ENCODE measurements at regions not wholly inside any gene's neighbourhood (a gene's known extent, or its start where the extent isn't known, plus 50 kb on each side); places are given as distances from the start of the nearest gene placed in this dataset.
"Not testable (repeated sequence)": the region's sequence is repeated elsewhere in the genome, so short reads cannot be mapped to it uniquely, and the experiment has no call there.

DNA sequence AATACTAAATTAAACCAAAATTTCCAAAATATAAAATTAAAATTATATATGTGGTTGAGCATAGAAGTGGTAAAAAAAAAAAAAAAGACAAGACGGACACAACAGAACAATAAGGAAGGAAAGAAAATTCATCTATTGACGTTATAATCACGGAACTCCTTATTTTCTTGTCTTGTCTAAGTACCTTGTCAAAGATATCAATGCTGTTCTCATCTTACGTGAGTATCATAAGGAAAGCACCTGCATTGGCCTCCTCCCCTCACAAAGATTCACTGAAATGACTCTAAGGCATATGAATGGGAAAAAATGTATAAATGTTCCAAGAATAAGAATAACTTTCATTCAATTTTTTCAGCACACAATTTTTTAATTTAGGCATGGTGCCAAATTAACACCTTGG lies 135.4 kb downstream of the PPP1R3A start:
- no peak for DNase-seq

DNA sequence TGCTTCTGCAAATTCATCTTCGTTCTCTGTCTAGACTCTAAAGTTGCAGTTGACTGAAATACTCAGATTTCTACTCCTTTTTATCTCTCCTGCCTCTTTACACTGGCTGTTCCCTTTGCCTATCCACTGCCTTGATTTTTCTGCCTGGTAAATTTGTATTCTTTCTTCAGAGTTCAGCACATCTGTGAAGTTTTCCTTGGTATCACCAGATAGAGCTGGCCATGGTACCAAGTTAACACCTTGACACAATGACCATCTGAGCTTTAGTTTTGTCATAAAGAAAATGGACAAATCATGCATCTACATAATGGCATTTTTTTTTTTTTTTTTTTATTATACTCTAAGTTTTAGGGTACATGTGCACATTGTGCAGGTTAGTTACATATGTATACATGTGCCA lies 143.0 kb downstream of the PPP1R3A start:
- DNase-seq, result no peak

DNA sequence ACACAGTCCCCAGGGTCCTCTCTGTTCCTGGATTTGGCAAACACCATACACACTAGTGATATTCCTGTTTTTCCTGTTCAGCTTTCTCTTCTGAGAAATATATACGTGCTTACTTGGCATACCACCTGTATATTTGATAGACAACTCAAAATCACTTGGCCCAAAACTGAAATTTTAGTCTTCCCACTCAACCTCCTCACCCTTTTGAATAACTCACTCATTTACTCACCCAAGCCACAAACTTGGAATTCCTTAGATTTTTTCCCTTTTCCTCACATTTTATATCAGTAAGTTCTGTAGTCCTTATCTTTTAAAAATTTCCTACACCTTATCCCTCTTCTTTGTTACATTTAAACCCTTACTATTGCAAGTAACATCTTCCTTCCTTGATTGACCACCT lies 143.4 kb downstream of the PPP1R3A start:
- DNase-seq, result no peak

DNA sequence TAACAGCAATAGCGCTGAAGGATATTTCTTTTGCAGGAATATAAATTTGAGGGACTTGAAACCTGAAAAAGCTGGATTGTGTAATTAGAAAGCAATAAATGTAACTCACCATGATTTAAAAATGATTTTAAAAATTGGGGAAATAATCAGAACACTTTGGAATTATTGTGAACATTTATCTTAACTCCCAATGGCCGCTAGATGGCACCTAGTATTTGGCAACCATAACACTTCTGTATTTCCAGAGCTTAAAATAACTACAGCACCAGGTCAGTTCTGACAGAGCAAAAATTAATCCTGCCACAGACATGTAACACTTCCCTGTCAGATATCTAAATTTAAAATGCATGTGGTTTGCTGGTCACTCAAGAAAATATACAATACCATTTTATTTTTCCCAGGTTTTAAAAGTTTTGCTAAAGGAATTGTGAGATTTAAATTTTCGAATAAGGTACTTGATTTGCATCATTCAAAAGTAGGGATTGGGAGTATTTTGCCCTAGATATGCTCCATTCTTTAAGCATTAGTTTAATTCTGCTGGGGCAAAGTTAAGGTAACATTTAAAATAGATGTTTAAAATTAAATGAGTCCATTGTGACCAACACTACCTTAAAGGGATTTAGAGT lies 144.5 kb downstream of the PPP1R3A start:
- no peak for DNase-seq

DNA sequence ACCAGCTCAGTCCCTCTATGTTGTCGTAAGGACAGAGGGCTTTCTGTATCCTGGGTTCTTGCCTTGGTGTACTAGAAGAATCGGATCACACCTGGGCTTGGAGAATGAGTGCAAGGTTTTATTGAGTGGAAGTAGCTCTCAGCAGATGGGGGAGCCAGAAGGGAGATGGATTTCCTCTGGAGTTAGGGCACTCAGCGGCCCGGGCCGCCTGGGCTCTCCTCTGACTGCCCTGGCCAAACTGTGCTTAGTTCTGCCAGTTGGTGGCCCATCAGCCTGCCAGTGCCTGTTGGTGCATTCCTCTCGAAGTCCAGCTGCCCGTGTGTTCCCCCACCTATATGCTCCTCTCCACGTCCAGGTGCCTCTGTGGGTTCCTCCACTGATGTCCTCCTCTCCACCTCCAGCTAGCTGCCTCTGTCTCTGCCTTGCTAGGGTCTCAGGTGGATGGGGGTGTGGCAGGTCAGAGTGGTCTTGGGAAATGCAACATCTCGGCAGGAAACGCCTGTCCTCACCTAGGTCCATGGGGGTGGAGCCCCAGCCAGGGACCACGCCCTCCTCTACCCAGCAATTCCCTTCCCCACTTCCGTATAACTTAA lies 148.6 kb downstream of the PPP1R3A start:
- DNase-seq, result no peak

DNA sequence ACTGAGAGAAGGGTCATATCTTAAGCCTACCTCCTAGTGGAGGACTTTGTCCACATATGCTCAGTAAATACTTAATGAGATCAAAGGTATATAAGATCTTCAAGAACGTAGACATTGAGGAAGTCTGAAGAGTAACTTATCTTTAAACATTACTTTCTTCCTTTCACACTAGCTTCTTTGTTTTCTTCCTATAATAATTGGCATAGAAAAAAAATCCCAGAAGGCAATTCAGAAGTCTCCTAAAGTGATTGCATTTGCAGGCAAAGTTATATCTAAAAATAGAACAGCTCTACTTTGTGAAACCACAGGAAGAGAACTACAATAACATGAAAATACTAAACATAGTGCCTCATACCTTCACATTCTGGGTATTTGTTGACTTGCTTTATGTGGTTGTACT lies 150.4 kb downstream of the PPP1R3A start:
- DNase-seq, result no peak

DNA sequence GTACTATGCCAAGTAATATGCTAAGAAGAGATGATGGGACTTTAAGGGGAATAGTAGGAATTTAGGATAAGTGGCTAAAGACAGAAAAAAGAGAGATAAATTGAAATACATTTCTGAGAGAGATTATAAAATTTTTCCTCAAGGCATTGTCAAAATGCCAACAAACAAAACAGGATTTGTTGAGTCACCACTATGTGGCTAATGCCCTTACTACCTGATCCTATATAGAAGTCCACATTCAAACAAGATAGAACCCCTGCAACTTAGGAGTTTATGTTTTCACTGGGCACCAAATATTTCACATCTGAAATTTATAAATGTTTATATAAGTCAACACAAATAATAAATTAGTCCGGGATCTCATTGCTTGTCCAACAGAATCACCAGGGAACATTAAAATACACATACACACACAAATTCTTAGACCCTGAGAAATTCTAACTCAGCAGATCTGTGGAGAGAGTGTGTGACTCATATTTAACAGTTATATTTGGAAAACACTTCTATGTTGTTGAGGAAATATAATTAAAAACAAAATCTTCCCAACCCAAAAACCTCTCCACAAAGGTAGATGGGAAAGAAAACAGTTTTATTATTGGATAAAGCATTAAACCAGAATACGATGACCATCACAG lies 154.3 kb downstream of the PPP1R3A start:
- no peak for DNase-seq

DNA sequence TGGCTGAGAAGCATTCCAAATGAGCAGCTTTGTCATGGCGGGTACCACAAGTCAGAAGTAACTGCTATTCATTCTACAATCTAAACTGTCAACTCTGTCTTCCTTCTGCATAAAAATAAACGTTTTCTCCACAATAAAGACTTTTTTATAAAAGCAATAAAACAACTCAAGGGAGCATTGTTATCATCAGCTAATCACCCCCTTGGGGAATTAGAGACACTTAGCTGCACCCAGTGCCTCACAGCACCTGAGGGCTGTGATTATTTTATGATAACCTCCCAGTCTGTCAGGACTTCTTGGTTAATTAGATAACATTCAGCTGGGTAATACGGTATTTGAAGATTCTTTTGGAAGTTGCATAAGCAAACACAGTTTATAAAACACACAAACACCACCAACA lies 155.6 kb downstream of the PPP1R3A start:
- no peak for DNase-seq

DNA sequence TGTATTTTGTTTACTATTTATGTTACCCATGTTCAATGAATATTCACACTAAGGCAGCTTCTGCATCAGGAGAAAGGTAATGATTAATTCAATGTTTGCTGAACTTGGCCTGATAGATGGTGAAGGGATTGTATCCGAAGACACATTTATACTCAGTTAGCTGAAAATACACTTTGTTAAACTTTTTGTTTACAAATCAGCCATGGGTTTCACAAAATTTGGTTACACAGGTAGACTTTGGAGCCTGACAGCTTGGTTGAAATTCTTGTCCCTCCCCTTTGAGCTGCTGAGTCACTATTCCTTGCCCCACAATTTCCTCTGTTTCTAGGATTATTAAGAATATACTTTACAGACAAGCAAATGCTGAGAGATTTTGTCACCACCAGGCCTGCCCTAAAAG lies 162.6 kb downstream of the PPP1R3A start:
- no peak for DNase-seq

DNA sequence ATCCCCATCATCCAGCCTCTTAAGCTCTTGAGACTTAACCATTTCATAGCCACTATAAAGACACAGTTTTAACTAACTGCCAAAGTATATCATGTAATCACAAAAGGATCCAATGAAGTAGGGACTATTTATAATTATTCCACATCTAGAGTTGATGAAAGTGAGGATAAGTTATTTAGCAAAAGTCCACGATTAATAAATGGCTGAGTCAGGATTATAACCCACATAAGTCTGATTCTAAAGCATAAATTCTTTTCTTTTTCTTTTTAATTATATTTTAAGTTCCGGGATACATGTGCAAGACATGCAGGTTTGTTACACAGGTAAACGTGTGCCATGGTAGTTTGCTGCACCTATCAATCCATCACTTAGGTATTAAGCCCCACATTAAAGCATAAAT lies 166.1 kb downstream of the PPP1R3A start:
- no peak for DNase-seq

DNA sequence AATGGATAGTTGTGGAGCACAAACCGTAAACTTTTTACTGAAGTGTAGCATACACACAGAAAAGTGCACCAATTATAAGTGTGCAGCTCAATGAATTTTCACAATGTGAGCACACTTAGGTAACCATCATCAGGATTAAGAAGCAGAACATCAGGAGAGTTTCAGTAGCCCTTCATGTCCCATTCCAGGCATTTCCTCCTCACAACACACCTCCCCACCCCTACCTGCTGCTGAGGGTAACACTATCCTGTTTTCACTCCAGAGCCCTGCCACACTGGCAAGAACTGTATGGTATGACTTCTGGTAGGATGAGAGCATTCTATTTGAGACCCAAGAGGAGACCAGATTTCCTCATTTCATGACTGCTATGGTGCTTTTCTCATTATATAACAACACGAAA lies 166.5 kb downstream of the PPP1R3A start:
- DNase-seq, result no peak

DNA sequence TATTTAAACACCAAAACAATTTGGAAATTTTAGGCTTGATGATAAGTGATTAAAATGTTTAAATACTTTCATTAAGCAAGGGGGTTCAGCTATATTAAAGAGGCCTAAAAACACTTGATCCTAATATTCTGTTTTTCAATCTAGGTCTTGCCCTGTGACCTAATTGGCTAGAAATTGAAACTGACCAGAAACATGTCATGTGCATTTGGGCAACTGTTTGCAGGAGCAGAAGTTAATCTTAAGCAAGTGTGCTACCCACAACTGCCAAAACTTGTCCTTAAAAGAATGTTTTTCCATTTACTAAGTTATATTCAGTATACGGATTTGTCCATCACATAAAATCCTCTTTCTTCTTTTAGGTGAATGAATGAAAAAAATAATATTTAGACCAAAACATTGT lies 167.3 kb downstream of the PPP1R3A start:
- DNase-seq, result no peak

DNA sequence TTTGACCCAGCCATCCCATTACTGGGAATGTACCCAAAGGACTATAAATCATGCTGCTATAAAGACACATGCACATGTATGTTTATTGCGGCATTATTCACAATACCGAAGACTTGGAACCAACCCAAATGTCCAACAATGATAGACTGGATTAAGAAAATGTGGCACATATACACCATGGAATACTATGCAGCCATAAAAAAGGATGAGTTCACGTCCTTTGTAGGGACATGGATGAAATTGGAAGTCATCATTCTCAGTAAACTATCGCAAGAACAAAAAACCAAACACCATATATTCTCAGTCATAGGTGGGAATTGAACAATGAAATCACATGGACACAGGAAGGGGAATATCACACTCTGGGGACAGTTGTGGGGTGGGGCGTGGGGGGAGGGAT lies 170.4 kb downstream of the PPP1R3A start:
- not testable (repeated sequence) for DNase-seq

DNA sequence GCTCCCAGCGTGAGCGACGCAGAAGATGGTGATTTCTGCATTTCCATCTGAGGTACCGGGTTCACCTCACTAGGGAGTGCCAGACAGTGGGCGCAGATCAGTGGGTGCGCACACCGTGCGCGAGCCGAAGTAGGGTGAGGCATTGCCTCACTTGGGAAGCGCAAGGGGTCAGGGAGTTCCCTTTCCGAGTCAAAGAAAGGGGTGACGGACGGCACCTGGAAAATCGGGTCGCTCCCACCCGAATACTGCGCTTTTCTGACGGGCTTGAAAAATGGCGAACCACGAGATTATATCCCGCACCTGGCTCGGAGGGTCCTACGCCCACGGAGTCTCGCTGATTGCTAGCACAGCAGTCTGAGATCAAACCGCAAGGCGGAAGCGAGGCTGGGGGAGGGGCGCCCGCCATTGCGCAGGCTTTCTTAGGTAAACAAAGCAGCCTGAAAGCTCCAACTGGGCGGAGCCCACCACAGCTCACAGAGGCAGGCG lies 175.8 kb downstream of the PPP1R3A start:
- not testable (repeated sequence) for DNase-seq

DNA sequence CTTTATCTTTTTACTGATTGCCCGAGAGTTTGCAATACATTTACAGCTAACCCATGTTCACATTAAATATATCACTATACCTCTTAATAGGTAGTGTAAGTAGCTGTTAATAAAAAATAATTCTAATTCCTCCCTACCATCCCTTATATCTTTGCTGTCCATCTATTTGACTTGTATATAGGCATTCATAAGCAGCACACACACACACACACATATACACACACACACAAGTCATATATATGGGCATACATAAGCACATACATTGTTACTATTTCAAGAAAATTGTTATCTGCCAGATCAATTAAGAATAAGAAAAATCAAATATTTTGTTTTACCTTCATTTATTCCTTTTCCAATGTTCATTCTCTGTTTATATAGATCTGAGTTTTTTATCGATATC lies 176.4 kb downstream of the PPP1R3A start:
- DNase-seq, result no peak

DNA sequence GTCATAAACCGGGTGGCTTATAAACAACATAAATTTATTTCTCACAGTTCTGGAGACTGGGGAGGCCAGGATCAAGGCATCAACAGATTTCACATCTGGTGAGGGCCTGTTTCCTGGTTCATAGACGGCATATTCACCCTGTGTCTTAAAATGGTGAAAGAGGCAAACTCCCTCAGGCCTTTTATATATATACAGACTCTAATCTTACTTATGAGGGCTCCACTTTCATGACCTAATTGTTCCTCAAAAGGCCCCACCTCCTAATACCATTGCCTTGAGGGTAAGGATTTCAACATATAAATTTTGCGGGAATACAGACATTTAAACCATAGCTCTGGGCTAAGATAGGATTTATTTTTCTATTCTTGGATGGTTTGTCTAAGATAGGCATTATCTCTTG lies 187.2 kb downstream of the PPP1R3A start:
- no peak for DNase-seq

DNA sequence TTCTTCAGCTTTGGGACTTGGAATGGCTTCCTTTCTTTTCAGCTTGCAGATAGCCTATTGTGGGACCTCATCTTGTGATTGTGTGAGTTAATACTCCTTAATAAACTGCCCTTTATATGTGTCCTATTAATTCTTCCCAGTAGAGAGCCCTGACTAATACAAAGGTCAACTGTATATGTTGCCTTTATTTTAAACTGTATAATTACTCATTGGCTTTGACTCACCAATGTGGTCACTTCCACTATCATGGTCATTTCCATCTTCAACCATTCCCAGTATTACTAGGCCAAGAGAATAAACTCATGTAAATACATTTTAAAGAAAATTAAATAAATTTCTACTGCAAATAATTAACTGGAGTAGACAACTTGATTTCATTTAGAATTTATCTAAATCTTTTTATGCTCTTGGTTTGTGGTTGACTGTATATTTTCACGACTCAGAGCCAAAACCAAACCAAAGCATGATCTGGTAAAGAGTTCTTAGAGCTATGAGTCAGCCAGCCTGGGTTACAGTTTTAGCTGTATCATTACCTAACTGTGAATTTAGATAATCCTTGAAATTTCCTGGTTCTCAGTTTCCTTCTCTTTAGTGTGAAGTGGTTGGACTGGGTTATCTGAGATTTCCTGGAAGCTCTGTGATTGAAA lies 188.4 kb downstream of the PPP1R3A start:
- no peak for DNase-seq

DNA sequence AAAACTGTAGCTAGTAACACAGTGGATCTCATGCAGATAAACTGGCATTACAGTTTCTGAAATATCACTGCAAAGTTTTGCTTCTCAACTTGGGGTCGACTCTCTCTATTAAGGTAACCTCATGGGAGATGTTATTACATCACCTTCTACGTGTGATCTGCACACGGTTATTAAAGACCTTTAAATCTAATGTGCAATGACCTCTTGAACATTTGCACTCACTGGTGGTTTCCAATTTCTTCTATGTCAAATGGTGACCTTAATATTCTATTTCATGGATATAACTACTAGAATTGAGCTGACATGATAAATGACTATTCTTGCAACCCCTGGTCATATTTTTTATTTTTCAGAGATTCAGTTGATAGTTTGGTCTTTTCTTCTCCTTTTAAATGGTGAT lies 191.3 kb downstream of the PPP1R3A start:
- DNase-seq, result no peak

DNA sequence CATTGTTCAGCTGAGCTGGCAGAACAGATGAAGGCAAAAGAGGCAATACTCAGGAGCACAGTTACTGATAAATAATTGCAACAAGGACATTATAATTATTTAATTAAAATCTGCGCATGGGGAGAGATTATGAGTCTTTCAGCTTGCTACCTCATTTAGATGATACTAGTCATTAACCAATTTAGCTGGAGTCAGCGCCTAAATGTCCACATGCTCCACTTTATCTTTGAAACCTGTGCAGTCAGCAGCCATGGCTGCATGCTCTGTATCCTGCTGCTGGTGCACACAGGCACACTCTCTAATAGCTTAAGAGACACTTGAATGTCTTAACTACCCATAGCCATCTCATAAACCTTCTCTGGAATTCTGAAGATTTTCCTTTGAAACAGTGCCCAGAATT lies 196.8 kb downstream of the PPP1R3A start:
- DNase-seq, result no peak

DNA sequence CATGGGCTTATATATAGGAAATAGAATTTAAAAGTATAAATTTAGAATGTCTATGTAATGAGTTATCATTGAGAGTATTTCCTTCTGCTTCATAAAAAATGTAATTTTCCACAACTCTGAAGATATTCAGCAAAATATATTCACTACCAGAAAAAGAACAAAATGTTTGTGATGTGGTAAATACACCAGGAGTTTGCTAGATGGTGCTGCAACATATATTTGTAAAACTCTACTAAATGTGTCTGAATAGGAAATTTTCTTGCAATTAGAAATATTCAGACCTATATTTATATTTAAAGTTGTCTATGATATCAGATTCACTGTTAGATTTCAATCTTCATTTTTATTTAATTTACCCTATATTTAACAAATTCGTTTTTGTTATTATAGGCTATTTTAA lies 201.1 kb downstream of the PPP1R3A start:
- DNase-seq, result no peak

DNA sequence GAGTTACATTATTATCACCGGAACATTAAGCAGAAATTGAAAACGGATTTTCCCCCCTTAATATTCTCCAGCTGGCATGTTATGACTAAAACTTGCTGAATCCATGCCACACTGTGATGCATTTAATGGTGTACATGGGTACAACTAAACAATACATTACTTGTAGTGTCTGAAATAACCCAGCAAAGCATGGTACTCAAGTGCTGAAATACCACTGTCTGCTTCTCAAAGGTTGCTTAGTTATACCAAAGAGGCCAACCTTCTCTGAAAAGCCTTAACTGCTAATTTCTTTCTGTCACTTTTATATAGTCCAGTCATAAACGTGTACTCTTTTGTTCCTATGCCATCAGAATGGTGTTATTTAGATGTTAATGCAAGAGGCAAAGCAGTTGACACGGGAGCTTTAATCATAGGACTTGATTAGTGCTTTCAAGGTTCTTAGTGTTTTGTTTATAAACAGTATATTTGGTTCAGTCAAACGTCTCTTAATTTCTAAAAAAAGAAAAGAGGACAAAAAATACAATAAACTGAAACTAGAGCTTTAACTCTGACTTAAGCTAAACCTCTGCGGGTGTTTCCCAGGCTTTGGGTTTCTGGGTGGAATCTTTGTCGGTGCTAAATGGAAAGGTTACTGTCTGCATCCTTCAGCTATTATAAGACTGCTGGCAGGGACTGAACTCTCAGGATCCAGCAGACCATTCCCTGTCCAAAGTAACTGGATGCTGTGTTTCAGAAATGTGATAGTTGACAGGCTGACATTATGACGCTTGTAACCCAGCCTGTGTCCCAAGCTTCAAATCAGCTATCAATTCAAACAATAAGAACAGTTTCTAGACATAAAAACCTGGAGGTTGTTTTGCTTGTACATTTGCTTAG lies 202.6 kb downstream of the PPP1R3A start:
- no peak for DNase-seq

DNA sequence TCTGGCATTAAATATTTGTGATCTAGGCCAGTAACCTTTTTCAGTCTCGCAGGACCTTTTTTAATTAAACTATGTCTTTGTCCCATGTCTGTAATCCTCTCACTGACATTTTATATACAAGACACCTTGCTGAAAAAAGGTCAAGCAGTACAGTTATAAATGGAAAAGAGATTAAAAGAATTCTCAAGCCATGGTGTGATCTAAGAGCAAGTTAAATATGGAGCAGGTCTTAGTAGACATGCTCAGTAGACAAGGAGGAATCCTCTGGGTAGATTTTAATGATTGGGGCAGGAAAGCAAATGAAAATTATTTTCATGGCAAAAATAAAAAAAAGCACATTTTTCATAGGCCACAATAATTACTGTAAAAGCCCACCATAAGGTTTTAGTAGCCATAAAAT lies 203.5 kb downstream of the PPP1R3A start:
- DNase-seq, result no peak
